ENCODE measurements at regions not wholly inside any gene's neighbourhood (a gene's known extent, or its start where the extent isn't known, plus 50 kb on each side); places are given as distances from the start of the nearest gene placed in this dataset.
"Not testable (repeated sequence)": the region's sequence is repeated elsewhere in the genome, so short reads cannot be mapped to it uniquely, and the experiment has no call there.

DNA sequence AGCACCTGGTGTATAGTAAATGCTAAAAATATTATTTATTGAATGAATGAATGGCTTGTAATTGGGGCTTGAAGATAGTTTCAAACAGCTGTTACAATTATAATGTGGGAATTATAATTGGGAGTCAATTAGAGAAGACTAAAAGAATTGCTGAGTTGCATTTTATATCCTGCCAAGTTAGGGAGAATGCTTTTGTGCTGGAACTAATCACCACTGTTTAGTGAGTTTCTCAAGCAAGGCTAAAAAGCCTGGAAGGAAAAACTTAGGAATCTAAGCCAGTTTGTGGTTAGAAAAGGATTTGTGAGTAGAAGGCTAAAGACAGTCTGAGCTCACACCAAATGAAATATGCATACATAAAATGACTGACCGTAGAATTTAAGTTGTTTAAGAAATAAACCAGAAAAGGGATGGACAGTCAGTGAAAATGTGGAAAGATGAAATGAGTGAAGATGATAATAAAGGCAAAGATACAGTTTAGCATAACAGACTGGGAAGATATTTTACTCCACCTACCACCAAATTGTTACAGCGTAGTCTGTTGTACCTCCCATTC, 647.7 kb upstream of the FSHR start:
- DNase-seq: no peak

DNA sequence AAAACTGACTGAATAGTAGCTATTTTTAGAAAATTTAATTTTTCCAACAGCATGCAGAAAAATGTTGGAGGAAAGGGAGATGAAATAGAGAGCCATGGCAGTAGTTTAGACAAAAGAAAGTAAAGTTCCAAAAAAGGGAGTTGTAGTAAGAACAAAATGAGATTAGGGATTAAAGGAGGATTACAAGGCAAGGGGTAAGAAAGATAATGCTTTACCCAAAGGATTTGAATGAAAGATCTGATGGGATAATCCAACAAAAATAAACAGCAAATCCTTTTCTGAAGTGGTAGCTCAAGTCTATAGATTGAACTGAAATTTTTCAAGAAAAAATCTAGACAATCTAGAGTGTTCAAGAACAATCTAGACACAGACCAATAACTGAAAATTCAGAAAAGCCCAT, 644.3 kb upstream of the FSHR start:
- DNase-seq: no peak

DNA sequence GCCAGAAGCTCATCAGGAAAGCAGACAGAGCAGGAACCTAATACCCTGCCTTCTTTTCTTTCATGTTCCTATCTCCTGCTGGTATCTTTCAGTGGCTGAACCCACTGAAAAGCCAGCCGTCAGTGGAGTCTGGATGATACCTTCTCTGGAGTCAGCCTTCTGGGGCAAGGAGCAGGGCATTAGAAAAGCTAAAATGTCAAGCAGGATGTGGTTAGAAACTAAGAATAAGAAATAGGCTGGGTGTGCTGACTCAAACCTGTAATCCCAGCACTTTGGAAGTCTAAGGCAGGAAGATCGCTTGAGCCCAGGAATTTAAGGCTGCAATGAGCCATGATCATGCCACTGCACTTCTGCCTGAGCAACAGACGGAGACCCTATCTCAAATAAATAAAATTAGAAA, 642.0 kb upstream of the FSHR start:
- DNase-seq: no peak

DNA sequence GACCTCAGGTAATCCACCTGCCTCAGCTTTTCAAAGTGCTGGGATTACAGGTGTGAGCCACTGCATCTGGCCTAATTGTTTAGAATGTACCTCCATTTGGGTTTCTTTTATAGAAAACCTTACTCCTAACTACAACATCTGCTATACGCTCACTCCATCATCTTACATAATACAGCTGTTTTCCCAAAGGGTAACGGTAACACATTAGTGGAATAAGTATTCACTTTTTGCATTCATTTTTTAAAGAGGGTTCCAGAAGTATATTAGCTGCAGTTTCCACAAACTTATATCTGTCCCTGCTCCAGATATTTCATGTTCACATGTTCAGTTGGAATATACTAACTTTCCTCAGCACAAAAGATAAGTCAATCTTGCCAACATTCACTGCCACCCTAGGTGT, 640.1 kb upstream of the FSHR start:
- DNase-seq: no peak

DNA sequence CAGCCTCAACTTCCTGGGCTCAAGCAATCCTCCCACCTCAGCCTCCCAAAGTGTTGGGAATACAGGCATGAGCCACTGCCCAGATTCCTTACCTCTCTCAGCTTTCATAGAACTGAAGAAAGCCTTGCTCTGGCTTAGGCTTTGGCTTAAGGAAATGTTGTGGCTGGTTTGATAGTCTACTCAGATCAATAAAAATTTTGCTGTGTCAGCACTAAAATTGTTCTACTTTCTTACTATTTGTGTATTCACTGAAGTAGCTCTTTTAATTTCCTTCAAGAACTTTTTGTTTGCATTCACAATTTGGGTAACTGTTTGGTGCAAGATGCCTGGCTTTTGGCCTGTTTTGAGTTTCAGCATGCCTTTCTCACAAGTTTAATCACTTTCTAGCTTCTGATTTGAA, 634.0 kb upstream of the FSHR start:
- no peak for DNase-seq

DNA sequence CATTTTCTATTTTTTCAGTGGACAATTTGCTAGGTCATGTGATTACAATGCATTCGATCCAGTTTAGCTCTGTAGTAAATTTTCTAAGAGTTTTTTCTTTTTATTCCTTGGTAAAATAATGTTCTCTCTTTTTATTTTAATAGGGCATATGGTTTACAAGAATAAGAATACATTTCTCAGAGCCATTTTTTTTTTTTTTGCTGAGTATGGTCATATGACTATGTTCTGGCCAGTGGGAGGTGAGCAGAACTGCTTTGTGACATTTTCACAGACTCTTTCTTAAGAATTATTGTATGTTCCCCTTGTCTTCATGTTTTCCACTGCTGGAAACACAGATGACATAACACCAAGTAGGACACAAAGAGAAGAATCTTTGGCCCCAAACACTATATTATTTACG, 626.6 kb upstream of the FSHR start:
- no peak for DNase-seq

DNA sequence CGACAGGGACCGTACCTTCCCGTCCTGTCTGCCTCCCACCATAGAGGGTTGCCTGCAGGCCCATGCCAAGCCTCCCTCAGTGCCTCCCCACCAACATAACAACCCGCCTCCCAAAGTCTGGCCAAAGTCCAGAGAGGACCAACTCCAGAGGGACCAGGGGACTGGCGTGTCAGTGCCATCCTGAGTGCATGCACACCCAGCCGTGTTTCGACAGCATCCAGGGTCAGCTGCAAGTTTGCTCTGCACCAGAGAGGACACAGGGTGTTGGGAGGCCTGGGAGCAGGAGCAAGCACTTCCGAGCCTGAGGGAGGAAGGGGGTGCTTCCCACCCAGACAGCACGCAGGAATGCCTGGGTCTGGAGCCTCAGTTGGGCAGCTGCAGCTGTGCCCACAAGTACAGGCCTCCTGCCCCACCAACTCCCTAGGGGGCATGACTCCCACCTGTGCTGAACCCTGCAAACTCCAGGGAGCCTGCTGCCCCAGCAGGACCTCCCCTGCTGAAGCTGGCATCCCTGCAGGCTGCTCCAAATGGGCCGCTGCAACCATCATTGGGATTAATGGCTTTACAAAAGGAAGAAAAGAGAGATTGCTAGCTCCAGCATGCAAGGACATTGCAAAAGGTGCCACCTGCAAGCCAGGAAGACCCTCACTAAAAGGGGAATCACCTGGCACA, 618.1 kb upstream of the FSHR start:
- no peak for DNase-seq

DNA sequence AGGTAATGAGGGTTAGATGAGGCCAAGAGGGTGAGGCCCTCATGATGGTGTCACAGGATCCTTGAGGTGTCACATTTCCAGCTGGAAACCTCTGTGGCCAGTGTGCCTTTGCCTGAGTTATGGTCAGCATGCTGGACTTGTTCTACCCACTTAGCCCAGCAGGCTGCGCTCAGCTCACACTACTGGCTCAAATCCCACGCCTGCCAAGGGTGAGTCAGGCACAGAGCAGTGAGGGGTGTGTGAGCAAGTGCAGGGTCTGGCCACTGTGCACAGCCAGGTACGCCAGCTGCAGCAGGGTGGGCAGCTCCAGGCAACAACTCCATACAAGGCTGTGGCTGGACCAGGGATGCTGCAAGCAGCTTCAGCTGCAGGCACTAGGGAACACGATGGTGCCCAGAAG, 616.6 kb upstream of the FSHR start:
- DNase-seq: peak; percentile 60 to 65

DNA sequence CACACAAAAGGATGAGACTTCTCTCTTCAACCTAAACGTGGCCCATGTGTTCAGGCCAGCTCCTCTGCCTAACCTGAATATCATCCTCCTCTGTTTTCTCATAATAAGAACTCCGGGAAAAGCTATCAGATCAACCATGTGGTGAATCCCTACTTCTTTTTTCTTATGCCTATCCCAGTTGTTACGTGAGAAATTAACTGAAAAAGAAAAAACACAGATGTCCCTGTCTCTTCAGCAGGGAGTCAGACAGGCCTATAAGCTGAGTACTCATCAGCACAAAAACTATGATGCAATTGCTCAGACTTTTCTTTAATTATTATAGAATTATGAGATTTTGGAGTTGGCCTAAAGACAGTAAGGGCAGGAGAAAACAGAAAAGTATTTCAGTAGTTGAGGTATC, 613.0 kb upstream of the FSHR start:
- no peak for DNase-seq

DNA sequence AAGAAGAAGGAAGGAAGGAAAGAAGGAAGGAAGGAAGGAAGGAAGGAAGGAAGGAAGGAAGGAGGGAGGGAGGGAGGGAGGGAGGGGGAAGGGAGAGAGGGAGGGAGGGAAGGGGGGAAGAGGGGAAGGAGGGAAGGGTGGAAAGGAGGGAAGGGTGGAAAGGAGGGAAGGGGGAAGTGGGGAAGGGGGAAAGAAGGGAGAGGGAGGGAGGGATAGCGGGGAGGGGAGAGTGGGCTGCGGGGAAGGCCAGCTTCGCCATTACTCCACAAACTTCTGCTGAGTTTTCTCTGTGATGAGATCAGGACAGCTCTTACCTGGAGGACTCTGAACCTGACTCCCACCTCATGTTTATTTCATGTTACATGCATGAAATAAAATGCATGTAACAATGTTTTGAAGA, 601.5 kb upstream of the FSHR start:
- DNase-seq: no peak

DNA sequence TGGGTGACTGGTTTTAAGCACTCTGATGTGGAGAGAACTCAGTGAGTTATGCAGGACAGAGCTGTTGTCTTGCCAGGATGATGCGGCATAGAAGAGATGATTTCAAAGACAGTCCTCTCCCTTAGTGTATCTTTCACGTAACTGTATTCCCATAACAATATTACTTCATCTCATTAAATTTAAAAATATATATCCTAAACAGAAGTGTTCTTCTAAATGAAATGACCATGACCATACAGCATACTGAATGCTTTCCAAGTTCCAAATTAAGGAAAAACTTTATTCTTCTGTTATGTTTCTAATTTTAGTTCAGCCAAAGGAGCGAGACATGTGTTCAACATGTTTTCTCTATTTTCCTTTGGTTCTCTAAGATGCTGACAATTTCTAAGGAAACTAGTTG, 600.1 kb upstream of the FSHR start:
- no peak for DNase-seq

DNA sequence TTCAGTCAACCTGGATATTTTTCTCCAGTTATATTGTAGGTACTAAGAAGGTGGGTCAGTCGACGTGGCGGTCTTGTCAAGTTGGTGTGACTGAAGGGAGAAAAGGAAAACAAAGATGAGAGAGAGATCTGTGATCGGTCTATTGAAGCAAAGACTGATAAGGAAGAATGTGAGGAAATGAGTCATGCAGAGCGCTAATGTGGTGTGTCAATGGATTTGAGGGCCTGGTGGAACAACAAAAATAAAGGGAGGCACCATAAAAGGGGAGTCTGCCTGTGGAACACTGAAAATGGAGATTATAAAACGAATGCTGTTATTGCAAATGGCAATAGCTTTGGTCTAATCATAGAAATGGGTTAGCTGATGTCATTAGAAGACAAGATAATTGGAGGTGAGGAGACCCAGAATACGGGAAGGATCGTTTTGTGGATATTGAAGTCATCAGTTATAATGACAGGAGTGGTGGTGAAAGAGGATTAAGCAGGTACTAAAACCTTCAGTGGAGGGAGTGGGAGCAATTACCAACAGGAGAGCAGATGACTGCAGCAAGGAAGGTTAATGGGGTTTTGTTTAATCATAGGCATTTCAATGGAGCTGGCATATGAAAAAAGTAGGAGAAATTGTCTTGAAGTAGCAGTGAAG, 599.1 kb upstream of the FSHR start:
- no peak for DNase-seq

DNA sequence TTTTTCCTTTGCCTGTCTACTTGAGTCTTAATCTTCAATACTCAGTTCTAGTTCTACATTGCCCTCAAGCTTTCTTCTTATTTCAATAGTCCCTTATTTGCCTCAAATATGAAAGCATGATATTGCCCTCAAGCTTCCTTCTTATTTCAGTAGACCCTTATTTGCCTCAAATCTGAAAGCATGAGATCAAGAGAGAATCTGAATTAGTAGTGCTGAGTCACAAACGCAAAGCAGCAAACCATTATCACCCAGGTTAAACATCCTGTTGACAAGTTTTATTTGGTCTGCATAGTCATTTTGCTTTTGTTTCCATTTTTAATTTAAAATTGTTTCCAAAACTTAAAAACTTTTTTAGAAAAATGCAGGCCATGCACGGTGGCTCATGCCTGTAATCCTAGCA, 583.3 kb upstream of the FSHR start:
- DNase-seq: no peak

DNA sequence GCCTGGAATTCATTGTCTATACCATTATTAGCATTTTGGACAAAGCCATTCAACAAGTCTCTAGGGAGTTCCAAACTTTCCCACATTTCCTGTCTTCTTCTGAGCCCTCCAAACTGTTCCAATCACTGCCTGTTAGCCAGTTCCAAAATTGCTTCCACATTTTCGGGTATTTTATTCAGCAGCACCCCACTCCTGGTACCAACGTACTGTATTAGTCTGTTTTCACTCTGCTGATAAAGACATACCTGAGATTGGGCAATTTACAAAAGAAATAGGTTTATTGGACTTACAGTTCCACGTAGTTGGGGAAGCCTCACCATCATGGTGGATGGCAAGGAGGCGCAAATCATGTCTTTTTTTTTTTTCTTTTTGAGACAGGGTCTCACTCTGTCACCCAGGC, 578.6 kb upstream of the FSHR start:
- DNase-seq: not testable (repeated sequence)

DNA sequence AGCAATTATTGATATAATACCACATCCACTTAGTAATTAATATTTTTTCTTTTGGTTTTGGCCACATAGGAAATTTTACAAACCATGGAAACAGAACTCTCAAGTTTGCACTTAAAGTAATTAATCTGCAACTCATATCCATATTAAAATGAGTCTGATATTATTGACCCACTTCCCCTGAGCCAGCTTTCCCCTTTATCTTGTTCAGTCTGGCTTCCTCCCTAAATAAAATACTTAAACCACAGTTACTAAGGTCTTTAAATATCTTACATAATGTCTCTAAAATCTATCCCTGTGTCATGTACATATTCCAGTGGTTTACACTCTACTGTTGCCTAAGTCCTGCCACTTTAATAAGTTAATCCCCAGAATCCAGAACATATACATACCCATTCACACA, 564.9 kb upstream of the FSHR start:
- no peak for DNase-seq

DNA sequence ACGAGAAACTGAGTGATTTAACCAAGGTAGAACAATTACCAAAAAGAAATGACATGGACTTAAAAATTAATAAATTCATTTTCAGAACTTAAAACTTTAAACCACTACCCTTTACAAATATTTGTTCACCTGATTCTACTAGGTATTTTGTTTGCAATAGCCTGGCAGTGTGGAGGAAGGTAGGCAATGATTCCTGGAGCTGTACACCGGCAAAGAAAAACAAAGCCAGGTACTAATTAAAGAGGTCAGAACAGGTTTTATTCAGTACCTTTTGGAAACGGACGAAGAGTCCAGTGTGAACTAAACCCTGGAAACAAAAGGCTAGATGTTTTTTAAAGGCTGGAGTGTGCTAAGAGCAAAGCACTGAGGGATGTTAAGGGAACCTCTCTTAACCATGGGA, 561.3 kb upstream of the FSHR start:
- DNase-seq: no peak

DNA sequence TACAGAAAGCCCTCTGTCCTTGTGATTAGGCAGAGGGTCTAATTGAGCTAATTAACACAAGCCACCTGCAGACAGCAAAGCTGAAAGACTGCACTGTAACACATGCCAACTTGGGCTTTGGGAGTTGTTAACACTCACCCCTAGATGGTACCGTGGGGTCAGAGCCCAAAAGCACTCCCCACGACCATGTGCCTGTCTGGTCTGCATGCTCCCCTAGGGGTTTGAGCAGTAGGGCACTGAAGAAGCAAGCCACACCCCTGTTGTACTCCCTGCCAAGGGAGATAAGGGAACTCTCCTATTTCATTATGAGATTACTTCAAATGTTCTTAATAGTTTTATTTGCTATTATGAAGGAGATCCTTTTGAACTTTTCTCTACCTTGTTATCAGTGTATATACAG, 560.1 kb upstream of the FSHR start:
- no peak for DNase-seq

DNA sequence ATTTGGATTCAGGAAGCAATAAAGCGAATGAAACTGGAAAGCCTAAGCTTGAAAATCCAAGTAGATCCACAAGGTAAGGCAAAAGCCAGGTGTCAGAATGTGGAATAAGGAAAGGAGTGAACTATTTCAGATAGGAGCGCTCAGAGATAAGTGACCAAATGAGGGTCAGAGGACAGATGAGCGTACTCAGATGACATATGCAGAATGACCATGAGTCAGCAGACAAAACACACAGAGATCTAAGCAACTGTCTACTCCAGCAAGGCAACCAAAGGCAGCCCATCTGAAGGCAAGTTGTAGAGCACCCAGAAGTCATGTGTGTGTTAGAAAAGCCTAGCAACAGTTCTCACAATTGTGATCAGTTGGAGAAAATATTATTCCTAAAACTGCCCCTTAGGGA, 548.4 kb upstream of the FSHR start:
- DNase-seq: no peak

DNA sequence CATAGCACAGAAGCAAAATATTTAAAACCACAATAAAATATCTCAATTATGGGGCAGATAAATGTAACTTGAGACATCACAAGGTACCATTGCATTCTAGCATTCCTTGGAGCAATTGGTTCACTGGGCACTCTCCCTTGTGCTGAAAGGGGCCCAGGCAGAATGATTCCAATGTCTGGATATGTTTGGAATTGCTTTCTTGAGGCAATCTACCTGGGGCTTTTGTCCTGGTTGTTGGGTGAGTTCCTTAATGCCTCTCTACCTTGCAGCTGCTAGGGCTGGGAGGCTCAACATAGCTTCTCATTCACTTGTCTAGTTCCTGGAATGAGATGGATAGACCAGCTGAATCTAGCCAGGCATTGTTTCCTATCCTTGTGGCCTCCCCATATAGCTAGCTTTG, 539.6 kb upstream of the FSHR start:
- DNase-seq: no peak

DNA sequence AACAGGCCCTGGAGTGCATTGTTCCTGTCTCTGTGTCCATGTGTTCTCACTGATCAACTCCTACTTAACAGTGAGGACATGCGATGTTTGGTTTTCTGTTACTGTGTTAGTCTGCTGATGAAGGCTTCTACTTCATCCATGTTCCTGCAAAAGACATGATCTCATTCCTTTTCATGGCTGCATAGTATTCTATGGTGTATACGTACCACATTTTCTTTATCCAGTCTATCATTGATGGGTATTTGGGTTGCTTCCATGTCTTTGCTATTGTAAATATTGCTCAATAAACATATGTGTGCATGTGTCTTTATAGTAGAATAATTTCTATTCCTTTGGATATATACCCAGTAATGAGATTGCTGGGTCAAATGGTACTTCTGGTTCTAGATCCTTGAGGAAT, 537.7 kb upstream of the FSHR start:
- not testable (repeated sequence) for DNase-seq

DNA sequence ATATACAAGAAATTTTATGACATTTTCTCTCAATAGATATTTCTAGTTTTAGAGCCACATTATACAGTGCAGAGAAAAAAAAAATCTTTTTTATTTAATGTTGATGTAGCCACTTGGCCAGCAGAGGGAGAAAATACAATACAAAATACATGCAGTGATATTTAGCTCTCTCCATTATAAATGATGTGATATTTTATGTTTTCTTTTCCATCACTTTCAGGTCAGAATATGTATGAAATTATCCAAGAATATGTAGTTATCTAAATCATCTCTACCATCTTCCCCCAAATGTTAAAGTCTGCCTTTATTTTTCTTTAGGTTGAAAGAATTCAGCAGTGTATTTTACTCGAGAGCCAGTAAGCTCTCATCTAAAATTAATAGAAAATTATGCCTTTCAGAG, 533.6 kb upstream of the FSHR start:
- no peak for DNase-seq

DNA sequence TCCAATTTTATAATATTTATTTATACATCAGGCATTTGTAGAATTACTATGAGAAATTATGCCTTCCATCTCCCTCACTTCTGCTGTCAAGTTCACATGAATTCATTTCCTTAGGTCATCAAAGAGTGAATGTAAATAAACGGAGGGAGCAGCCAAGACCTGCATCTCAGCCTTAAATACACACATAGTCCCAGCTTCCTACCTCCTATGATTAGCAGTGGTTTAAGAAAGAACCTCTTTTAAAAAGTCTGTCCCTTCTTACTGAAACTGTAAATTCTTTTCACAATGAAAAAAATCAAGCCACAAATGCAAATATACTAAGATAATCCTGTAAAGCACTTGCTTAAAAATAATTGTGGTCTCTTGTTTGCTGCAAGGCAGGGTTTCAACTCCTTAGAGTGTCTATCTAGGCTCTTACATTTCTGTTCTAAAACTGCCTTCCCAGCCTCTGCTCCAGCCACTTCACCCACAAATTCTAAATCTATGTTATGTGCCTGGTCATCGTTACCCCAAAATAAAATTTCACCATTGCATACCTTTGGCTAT, 532.7 kb upstream of the FSHR start:
- DNase-seq: no peak

DNA sequence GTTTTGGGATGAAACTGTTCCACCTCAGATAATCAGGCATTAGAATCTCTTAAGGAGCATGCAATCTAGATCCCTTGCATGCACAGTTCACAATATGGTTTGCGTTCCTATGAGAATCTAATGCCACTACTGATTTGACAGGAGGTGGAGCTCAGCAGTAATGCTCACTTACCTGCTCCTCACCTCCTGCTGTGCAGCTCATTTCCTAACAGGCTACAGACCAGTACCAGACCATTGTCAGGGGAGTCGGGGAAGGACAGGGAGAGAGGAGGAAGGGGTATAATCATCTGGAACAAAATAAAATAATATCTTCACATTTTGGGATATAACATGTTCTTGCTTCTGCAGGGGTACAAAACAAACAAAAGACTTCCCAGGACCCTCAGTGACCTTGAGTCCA, 532.0 kb upstream of the FSHR start:
- no peak for DNase-seq

DNA sequence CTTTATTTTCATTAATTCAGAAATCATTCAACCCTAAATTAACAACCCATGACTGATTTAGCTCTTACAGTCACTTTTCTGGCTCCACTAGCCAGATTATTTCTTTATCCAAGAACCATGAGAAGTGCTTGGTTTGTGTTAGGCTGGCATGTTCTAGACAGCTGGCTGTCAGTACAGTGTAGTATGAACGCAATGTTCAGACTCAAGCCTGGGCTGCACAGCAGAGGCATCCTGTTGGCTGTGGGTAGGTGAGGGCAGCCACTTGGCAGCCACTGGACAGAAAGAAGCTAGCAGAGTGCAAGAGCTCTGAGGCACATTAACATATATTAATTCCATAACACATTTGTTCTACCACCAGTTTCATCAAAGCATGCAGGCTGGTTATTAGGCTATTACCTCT, 522.9 kb upstream of the FSHR start:
- no peak for DNase-seq

DNA sequence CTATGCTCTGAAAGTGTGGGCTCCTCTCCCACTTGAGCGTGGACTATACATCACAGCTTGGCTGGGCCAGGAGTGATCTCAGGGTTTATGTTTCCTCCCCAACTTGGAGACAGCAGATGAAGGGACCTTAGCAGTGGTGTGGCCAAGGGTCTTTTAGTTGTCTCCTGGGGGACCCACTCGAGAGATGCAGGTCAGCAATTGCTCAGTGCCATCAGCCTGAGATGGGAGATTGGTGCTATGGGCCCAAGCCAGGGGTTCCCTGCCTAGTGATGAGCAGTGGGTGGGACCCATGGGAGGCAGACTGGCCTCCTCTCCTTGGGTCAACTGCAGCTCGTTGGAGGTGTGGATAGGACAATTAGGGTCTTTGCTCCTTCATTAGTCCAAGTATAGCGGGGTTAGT, 510.5 kb upstream of the FSHR start:
- DNase-seq: no peak

Data from SHP77 (cell line).